ENCODE measurements at regions not wholly inside any gene's neighbourhood (a gene's known extent, or its start where the extent isn't known, plus 50 kb on each side); places are given as distances from the start of the nearest gene placed in this dataset.
"Not testable (repeated sequence)": the region's sequence is repeated elsewhere in the genome, so short reads cannot be mapped to it uniquely, and the experiment has no call there.

DNA sequence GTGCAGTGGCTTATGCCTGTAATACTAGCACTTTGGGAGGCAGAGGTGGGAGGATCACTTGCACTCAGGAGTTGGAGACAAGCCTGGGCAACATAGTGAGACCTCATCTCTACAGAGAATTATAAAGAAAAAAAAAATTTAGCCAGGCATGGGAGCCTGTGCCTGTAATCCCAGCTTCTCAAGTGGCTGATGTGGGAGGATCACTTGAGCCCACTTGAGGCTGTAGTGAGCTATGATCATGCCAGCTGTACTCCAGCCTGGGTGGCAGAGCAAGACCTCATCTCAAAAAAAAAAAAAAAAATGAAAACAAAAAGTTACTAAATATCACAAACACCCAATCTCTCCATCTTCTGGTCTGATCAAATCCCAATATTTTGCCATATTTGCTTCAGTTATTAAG is 142.6 kb downstream of the DAZ2 start:
- H3K4me1 ChIP-seq (replicated peaks in 1 of 2); in situ Hi-C loops (cut with MboI; ENCODE audit: low pct_unique_long_range_greater_than_20kb in 2 of 9, low sequenced_read_pairs in 9 of 9, unreplicated experiment in 9 of 9); H3K4me3 ChIP-seq; ATAC-seq (replicated peaks in 6 of 8); H3K27ac ChIP-seq: not testable (repeated sequence)

DNA sequence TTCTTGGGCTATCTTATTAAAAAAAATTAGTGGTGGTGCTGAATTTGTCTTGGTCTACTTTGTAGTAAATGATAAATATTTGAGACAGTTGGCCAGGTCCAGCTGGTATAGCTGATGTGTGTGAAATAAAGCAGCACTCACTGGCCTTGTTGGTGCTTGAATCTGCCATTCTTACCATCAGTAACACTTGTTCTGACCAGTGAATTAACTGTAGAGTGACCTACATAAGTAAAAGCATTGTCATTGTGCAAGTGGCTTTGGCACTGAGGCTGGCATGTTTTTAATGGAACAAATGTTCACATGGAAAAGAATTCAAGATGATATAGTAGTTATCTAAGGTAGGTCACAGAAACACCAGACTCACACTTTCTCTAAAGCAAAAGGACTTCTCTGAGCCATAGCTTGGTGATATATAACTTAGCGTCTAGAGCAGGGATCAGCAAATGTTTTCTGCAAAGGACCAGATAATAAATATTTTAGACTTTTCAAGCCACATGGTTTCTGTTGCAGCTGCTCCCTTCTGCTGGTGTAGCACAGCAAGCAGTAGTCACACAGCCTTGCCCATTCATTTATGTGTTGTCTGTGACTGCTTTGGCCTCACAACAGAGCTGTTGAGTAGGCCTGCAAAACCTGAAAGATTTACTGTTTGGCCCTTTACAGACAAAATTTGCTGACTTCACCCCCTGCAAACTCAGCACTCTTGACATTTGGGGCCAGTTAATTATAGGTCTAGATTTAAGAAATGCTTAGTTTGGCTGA is 144.1 kb downstream of the DAZ2 start:
- in situ Hi-C loops (cut with MboI; ENCODE audit: low pct_unique_long_range_greater_than_20kb in 2 of 9, low sequenced_read_pairs in 9 of 9, unreplicated experiment in 9 of 9); H3K4me3 ChIP-seq; ATAC-seq (replicated peaks in 6 of 8); H3K27ac ChIP-seq; H3K4me1 ChIP-seq (replicated peaks in 1 of 2): not testable (repeated sequence)
- WGBS, 10 experiments: no CpG with 5 or more reads among the region's 1 CpG

DNA sequence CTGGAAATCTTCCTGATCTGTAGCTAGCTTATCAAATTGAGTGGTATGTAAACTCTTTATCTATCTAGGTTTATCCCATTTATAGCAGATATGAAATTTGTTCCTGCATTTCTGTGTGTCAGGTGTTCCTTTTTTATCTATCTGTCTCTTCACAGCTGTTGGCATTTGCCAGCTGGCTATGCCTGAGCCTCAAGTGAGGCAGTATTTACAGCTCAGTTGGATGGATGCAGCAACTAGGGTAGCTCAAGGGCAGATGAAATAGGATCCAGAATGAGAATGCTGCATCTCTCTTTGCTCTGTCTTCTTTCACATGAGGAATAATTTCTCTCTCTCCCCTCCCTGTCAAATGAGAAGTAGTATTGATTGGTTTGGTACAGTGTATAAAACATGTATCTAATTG is 144.8 kb downstream of the DAZ2 start:
- H3K27ac ChIP-seq; in situ Hi-C loops (cut with MboI; ENCODE audit: low pct_unique_long_range_greater_than_20kb in 2 of 9, low sequenced_read_pairs in 9 of 9, unreplicated experiment in 9 of 9); H3K4me1 ChIP-seq (replicated peaks in 1 of 2); ATAC-seq (replicated peaks in 6 of 8); H3K4me3 ChIP-seq: not testable (repeated sequence)

DNA sequence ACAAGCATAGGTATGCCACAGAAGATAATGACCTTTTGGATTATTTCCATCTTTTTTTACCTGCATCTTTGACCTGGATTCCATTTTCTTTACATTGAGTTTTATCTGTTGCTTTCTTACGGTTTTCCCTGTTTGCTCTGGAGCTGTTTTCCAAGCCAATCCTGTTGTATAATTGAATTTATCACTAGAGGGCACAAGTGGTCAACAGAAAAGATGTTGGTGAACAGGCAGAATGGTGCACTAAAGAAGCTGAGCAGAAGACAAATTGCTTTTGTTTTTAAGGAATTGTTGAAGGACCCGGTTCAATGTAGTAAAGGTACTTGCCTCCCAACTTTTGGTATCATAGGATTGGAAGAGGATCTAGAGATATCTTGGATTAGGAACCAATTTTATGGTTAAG is 177.8 kb downstream of the DAZ2 start:
- H3K27ac ChIP-seq; H3K4me3 ChIP-seq; ATAC-seq (replicated peaks in 6 of 8); in situ Hi-C loops (cut with MboI; ENCODE audit: low pct_unique_long_range_greater_than_20kb in 2 of 9, low sequenced_read_pairs in 9 of 9, unreplicated experiment in 9 of 9); H3K4me1 ChIP-seq (replicated peaks in 1 of 2): not testable (repeated sequence)
- WGBS, 10 experiments: no CpG with 5 or more reads among the region's 2 CpGs

DNA sequence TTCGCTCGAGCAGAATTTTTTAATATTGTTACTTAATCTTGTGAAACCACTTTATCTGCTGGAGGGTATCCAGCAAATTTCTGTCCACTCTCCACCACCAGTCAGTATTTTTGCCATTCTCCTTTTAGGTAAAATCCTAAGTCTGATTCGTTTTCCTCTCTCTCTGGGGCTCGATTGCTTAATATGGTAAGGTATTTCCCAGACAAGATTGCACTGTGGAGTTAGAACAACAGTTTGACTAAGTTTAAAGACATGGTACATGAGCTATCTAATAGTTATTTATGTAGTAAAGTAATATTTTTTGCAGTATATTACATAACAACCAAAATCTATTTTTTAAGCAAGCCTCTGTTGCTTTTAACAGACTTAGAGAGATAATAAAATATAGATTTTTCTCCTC is 181.9 kb downstream of the DAZ2 start:
- H3K4me1 ChIP-seq (replicated peaks in 1 of 2); in situ Hi-C loops (cut with MboI; ENCODE audit: low pct_unique_long_range_greater_than_20kb in 2 of 9, low sequenced_read_pairs in 9 of 9, unreplicated experiment in 9 of 9); ATAC-seq (replicated peaks in 6 of 8); H3K27ac ChIP-seq; H3K4me3 ChIP-seq: not testable (repeated sequence)
- no CpG with 5 or more reads among the region's 4 CpGs for WGBS, 10 experiments

DNA sequence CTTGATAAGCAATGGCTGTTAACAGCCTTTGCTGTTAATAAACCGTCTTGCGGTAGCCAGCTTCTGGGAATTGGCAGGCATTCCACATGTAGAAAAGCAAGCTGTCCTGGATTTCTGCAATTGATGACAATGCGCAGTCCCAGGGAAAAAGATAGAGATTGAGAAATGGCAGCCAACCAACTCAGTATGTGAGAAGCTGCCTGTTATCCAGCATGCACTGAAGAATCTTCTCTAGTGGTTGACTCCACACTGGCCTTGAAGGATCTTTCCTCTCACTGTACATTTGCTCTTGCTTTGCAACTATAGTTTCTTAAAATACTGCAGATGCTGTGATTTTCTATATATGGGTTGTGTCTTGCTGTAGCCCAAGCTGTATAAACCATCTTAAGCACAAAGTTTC is 182.5 kb downstream of the DAZ2 start:
- WGBS, 10 experiments: no CpG with 5 or more reads among the region's 3 CpGs
- H3K4me1 ChIP-seq (replicated peaks in 1 of 2); in situ Hi-C loops (cut with MboI; ENCODE audit: low pct_unique_long_range_greater_than_20kb in 2 of 9, low sequenced_read_pairs in 9 of 9, unreplicated experiment in 9 of 9); ATAC-seq (replicated peaks in 6 of 8); H3K27ac ChIP-seq; H3K4me3 ChIP-seq: not testable (repeated sequence)

DNA sequence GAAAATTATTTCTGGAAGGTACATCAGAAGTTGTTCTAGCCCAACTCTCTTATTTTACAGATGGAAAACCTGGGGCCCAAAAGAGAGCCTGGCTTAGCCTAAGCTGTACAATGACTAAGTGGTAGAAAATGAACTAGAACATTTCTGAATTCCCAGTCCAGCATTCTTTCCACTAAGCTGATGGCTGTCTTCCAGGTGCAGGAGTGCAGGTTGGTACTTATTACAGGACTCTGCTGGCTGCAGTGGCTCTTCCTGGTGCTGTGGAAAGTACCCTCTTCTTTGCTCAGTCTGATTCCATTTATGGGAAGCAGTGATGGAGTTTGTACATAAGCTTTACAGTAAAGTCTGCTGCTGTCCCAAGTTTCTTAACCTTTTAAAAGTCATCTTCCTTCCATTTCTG is 196.6 kb downstream of the DAZ2 start:
- peak in 1 of 8 experiments; percentile 48 for ATAC-seq (replicated peaks in 6 of 8)

DNA sequence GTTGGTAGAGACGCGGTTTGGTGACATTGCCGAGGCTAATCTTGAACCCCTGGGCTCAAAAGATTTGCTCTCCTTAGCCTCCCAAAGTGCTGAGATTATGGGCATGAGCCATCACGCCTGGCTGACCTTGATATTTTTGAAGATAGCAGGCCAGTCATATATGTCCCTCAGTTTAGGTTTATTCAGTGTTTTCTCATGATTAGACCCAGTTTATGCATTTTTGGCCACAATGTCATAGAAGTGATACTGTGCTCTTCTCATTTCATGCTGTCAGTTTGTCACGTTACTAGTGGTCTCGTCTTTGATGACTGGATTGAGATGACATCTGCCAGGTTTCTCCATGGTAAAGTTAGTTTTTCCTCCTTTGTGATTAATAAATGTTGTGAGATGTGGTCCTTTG is 209.9 kb downstream of the DAZ2 start:
- in situ Hi-C loops (cut with MboI; ENCODE audit: low pct_unique_long_range_greater_than_20kb in 2 of 9, low sequenced_read_pairs in 9 of 9, unreplicated experiment in 9 of 9); H3K4me3 ChIP-seq; ATAC-seq (replicated peaks in 6 of 8); H3K4me1 ChIP-seq (replicated peaks in 1 of 2); H3K27ac ChIP-seq: not testable (repeated sequence)
- whole genome bisulfite sequencing, 10 experiments: no CpG with 5 or more reads among the region's 6 CpGs

More for the DNA sequence above, 196.6 kb downstream of the DAZ2 start:
- H3K4me3 ChIP-seq; in situ Hi-C loops (cut with MboI; ENCODE audit: low pct_unique_long_range_greater_than_20kb in 2 of 9, low sequenced_read_pairs in 9 of 9, unreplicated experiment in 9 of 9); H3K27ac ChIP-seq; H3K4me1 ChIP-seq (replicated peaks in 1 of 2): not testable (repeated sequence)

DNA sequence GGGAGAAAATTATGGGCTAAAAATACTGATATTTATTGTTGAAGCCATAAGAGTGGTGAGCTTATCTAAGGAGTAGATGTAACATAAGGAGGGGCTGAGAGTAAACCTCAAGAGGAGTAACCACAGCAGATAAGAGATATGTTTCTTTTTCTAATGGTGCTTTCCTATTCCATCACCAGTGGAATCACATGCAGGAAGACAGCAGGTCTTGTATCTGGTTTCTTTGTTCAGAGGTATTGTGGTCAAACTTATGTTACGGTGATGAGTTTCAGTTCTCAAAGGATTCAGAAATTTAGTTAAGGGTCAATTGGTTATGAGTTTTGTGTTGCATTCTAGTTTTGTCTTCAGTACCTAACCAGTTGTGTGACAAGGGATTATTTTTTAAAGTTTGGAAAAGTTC is 225.4 kb downstream of the DAZ2 start:
- ATAC-seq (replicated peaks in 6 of 8); H3K4me3 ChIP-seq; in situ Hi-C loops (cut with MboI; ENCODE audit: low pct_unique_long_range_greater_than_20kb in 2 of 9, low sequenced_read_pairs in 9 of 9, unreplicated experiment in 9 of 9); H3K27ac ChIP-seq; H3K4me1 ChIP-seq (replicated peaks in 1 of 2): not testable (repeated sequence)
- no CpG with 5 or more reads among the region's 1 CpG for WGBS, 10 experiments

DNA sequence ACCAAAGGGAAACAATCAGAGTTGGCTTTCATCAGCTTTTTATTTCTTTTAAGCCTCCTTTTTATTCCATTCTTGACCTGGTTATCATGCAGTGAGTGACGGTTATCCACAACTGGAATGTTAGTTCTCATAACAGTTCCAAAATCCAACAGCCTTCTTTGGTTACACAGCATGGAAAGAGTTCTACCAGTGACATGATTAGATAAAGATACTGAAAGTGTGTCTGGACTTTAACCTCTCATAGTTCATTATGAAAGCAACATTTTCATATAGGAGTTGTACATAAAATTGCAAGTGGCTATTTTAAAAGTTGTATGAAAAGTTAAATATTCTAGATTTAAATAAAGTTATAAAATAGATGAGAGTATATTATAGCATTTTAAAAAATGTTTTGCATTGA is 225.9 kb downstream of the DAZ2 start:
- H3K27ac ChIP-seq; H3K4me3 ChIP-seq; H3K4me1 ChIP-seq (replicated peaks in 1 of 2); in situ Hi-C loops (cut with MboI; ENCODE audit: low pct_unique_long_range_greater_than_20kb in 2 of 9, low sequenced_read_pairs in 9 of 9, unreplicated experiment in 9 of 9); ATAC-seq (replicated peaks in 6 of 8): not testable (repeated sequence)
- WGBS, 10 experiments: no CpG with 5 or more reads among the region's 1 CpG

DNA sequence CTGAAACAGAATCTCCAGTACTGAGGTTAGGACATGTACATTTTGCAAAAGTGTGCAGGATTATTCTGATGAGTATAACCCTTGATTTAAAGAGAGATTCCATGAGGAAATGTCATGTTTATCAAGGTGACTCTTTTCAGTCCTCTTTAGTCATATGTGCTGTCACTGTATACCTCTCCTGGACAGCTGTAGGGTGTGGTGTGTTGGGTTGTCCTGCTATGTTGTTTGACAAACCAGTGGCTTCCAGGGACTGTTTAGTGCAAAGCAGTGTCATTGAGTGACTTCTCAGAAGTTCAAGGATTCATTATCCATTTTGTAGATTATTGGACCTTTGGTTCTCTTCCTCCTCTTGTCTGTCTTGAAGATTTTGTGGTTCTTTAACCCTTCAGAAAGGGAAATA is 236.3 kb downstream of the DAZ2 start:
- H3K27ac ChIP-seq; H3K4me3 ChIP-seq; ATAC-seq (replicated peaks in 6 of 8); in situ Hi-C loops (cut with MboI; ENCODE audit: low pct_unique_long_range_greater_than_20kb in 2 of 9, low sequenced_read_pairs in 9 of 9, unreplicated experiment in 9 of 9); H3K4me1 ChIP-seq (replicated peaks in 1 of 2): not testable (repeated sequence)

DNA sequence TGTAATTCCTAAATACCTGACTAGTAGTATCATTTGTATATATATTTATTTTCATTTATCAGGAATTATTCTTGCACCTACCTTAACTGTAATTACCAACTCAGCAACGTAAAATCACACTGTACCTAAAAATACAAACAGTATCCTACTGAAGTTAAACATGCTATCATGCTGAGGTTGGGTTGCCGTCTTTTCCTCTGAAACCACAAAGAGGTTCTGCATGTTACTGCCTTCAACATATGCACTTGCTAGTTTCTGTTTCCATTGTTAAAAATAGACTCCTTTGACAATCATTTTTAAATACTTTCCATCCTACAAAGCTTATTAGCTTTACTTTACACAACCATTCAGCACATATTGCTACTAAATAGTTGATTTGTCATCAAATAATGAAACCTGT is 283.6 kb downstream of the DAZ2 start:
- WGBS, 10 experiments: no CpG with 5 or more reads among the region's 2 CpGs
- H3K4me1 ChIP-seq (replicated peaks in 1 of 2); ATAC-seq (replicated peaks in 6 of 8); H3K27ac ChIP-seq; in situ Hi-C loops (cut with MboI; ENCODE audit: low pct_unique_long_range_greater_than_20kb in 2 of 9, low sequenced_read_pairs in 9 of 9, unreplicated experiment in 9 of 9); H3K4me3 ChIP-seq: not testable (repeated sequence)
